NCI-H524 (cell line): ENCODE measurements at regions not wholly inside any gene's neighbourhood (a gene's known extent, or its start where the extent isn't known, plus 50 kb on each side); places are given as distances from the start of the nearest gene placed in this dataset.

Source experiments
- DNase-seq, 2 experiments: peaks; one replicate each; lab custom pipeline; 2025; lab: John Stamatoyannopoulos, UW

DNA sequence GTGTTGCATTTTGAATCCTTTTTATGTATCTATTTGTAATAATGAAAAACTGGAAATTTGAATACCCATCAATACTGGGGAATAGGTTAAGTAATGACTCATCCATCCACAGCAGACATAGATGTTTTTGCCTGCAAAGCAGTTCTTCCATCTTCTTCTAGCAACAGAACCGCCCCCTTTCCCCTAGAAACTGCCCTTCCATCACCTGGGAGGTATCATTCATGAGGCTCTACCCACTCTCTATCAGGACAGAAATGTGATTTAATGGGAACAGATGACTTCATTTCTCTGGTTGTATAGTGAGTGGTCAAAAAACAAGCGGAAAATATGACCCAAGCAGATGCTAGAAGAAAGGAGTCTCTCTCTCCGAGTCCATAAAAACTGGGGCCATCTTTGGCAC lies 532.8 kb downstream of the UQCRFS1 start:
- no peak for DNase-seq

DNA sequence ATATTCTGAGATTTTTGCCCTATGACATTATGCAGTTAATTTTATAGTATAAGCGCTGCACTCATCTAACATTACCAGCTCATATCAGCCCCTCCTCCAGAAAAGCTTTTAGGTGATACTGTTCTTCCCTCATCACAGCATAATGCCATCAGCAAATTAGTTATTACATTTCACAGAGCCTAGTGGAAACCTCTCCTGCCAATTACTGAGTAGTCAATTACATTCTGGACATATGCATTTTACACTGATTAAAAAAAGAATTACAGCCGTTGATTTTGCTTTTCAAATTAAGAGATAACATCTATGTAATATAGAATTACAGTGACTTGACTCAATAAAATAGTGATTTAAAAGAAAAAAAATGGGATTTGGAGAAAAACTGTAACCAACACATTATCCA lies 542.1 kb downstream of the UQCRFS1 start:
- DNase-seq = no peak

DNA sequence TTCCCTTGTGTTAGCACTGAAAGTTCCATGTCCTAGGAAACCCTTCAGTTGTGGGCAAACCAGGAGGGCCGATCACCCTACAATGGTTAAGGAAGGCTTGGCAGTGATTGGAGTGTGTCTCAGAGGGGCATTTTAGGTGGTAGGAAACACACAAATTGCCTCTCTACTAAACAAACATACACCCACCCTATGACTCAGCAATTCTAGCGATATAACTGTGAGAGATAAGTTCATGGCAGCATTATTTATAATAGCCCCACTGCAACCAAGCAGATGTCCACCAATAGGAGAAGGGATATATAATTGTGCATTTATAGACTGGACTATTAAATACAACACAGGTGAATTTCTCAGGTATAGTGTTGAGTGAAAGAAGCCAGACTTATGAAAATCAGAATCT lies 543.1 kb downstream of the UQCRFS1 start:
- DNase-seq = no peak

DNA sequence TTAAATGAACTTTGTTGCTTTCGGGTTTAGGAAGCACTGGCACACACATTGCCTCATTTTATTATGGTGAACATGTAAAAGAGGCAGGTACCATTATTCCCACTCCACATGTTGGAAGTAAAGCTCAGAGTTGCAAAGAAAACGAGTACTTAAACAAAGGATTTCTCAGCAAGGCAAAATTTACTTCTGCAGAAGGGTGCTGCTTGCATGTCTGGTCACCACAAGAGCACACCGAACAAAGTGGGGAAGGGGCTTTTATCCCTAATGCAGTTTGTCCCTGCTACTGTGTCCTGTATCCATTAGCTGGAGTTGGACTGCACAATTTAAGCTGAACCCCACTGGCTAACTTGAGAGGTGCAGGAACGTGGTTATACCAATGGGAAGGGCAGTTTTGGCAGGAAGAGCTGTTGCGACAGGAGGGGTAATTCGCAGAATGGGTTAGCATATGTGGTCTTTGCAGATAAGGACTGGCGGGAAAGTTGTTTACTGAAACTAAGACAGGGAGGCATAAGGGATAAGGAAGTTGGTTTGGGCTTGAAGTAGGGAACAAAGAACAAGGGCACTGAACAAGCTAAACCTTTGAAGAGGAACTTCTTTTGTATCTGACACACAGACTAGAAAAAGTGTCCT lies 545.5 kb downstream of the UQCRFS1 start:
- no peak for DNase-seq

DNA sequence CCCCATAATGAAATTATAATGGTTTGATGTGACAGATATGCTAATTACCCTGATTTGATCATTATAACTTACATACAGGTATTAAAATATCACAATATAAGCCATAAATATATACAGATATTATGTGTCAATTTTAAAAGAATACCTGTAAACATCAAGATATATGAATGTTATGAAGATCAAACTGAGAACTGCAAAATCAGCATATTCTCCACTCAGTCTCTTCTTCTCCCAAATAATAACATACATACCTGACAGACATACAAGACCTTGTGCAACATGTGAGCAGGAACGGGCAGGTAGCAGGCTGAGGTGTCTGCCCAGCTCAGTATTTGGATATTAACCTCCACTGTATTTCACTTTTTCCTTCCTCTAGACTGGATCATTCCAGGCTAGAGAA lies 547.2 kb downstream of the UQCRFS1 start:
- no peak for DNase-seq

DNA sequence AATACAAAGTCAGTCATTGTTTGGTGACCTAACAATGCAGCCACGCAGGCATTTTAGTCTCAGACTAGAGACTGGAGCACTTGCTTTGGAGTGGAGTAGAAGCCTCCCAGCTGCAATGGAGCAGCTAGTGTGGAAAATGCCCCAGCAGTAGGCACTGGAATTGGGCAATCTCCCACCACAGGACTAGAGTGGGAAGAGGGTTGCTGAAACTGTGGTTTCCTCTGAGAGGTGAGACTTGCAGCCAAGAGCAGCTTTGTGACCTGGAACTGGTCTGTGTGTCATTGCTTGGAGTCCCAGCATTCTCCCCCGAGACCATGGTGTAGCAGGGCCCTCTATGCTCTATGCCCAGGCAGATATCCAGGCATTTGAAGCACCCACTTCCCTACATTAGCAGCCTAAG lies 556.3 kb downstream of the UQCRFS1 start:
- no peak for DNase-seq

DNA sequence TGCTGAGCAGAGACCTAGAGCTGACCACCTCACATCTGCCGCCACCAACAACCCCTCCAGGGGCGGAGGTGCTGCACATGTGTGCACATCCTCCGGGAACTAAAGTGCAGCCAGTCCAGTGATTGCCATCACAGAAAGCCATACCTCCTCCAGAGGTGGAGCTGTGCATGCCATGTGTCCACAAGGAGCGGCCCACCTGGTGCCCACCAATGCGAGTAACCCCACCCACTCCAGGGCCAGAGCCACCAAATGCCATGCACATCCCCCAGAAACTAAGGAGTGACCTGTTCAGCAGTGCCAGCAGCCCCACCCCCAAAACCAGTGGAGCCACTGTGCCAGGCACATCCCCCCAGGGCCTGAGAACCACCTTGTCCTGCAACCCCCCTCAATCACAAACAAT lies 557.9 kb downstream of the UQCRFS1 start:
- no peak for DNase-seq

DNA sequence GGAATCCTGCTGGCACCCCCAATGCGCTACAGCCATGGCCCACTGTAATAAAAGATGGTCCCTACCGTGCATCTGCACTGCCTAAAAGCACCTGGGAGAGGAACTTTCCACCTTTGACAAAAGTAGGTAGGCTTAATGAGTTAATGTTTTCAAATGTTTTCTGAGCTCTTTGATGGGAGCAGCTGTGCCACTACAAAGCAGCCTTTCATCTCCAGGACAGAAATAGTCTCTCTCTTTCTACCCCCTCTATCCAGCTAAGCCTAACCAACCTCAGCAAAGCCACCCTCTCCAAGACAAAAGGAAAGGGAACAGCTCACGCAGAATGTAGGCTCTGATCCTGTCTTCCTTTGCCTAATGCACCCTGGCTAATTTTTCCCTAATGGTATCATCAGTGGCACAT lies 560.2 kb downstream of the UQCRFS1 start:
- DNase-seq = no peak

DNA sequence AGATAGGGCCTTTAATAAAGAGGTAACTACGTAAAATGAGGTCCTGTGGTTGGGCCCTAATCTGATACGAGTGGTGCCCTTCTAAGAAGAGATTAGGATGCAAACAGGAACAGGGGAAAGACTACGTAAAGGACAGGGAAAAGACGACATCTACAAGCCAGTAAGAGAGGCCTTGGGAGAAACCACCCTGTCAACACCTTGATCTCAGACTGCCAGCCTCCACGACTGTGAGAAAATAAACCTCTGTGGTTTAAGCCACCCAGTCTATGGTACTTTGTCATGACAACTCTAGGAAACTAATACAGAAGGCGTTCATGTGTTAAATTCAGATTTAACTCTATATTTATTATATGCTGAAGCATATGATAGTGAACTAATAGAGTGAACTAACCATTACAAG lies 566.3 kb downstream of the UQCRFS1 start:
- DNase-seq = no peak

DNA sequence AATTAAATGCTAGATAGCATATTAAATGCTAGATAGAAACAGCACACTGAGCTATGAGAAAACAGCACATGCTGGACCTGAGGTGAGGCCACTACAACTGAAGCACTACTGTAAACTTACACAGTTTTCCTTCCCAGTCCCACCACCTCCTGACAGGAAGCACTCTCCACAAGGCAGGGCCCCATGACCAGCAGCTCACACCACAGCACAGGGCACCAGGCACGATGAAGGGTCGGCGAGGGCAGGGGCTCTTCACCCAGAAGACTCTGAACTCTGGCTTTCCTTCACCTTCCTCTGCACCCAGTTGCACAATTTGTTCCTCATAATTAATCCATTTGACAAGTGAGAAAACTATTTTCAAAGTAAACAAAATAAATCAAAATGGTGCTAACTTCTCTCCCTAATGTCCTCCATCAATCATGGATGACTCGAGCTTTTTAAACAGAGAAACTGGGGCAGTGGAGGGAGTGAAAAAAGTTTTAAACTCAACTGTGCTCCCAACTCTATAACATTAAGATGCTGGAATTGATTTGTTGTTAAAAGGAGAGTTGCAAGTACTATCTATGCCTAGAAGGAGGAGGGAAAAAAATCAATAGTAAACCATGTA lies 568.7 kb downstream of the UQCRFS1 start:
- no peak for DNase-seq

DNA sequence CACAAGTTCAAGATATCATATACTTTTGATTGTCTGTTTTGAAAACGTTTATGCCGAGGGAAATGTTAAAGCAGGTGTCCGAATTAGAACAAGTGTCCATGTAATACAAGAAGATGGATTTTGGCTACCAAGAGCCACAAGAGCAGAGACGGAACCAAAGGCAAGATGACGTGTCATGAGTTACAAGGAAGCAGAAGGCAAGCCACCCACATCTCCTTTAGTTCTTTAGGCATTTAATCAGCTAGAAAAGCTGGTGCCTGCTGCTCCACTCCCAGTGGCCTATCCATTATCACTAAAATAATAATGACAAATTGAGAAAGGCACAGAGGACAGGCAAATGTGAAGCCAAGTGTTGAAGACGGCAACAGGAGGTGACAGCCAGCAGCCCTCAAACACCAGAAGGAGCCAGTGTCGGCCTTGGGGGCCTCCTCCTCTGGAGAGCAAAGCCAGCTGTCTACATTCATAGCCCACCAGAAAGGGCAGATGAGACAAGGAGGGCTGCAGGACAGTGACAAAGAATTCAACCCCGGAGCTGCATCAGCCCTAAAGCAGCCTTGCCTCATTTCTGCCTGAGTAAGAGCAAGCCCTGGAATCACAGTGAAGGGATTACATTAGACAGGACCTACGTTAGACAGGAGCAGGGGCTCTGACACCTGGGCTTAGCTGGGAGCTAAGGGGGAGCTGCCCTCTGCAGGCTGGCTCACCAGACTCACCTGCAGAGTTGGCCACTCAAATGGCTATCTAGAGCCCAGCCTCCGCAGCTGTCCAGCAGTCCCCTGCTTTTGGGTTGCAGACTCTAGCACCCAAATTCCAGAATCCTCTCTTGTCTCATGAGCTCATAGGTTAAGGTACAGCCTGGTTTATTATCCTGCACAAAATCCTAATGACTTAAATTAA lies 569.9 kb downstream of the UQCRFS1 start:
- no peak for DNase-seq

DNA sequence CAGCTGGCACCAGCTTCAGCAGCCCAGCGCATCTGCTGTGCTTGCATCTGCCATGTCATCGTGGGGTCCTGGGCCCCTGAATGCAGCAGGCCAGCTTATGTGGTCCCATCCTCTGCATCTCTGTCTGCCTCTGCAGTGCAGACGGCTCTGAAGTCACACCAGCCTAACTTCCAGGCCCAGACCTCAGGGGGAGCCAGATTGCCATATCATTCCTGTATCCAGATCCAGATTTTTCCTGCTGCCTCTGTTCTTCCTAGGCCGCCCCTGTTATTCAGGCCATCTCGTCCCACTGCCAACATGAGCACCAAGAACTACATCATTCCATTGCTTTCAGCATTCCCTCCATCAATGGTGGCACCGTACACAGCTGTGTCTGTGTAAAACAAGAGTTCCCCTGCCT lies 571.6 kb downstream of the UQCRFS1 start:
- DNase-seq = no peak

DNA sequence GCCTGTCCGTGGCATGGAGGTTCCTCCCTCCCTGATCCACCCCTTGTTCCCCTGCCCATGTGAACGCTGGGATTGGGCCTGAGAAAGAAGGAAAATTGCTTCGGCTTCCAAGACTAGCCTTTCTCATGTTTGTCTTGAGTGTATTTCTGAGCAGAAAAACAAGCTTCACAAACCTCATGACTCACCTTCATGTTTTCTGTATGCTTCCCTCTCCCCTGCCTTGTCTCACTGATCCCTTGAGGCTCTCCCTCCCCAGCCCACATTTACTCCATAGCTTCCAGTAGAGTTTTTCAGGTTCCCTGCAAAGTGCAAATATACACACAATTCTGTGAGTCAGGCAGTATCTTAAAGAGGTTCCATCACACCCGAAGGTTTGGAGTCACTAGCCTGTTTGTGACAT lies 572.4 kb downstream of the UQCRFS1 start:
- no peak for DNase-seq

DNA sequence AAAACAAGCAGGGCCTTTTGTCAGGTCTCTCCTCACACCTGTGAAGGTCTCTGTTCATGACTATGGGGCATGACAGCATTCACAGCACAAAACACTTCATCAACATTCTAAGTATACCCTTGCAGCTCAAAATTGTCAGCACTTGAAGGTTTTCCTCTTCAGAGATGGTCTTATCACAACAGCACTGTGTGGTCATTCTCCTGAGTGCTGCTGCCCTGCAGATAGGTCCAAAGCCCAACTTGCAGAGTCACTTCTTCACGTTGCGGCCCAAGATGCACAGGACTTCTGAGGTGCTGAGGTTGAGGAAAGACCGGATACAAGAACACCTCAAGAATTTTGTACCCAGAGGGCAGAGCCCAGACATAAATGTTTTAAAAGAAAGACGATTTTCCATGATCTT lies 574.5 kb downstream of the UQCRFS1 start:
- DNase-seq = no peak

DNA sequence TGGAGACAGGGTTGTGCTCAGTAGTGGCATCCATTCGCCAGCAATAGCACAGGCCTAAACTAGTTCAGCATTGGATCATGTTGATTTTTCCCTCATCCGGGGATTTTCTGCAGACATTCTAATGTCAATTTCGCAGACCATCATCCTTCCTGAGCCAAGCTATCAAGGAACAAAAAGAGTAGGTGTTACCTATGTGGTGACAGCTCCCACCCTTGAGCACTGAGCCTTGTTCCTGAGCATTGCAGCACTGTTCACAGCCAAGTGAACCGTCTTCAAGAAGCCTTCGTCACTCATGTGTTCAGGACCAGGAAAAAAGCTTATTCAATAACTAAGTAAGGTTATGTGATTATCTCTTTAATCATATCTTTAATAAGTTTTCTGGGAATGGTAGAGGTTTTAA lies 576.2 kb downstream of the UQCRFS1 start:
- DNase-seq = no peak

DNA sequence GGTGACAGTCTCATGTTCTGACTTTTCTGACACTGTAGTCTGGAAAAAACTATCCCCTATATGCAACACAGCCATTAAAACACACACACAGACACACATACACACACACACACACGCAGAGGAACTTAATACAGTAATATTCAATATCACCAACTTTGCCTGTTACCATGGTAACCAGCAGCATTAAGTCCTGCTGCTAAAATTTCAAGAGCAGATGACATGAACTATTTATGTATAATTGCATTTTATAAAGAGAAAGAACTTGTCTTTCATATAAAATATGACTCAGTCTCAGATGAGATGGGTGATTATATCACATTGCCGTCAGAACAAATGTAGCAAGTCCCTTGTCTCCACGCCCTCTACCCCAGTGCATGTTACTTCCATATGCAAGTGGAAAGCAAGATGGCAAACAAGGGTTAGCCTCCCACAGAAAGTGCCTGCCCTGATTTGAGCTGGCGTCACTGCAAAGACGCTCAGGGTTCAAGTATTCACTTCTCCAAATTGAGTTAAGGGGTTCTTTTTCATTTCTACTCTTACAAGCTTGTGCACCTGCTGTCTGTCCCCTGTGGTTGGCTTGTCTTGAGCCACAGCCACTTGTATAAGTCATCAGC lies 576.8 kb downstream of the UQCRFS1 start:
- no peak for DNase-seq

DNA sequence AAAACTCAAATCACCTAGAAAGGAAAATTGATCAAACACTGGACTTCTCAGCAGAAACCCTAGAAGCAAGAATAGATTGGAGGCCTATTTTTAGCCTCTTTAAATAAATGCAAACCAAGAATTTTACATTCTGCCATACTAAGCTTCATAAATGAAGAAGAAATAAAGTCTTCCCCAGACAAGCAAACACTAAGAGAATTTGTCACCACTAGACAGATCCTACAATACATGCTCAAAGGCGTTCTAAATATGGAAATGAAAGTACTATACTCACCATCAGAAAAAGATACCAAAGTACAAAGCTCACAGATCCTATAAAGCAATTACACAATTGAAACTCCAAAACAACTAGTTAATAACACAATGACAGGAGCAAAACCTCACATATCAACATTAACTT lies 578.1 kb downstream of the UQCRFS1 start:
- no peak for DNase-seq

DNA sequence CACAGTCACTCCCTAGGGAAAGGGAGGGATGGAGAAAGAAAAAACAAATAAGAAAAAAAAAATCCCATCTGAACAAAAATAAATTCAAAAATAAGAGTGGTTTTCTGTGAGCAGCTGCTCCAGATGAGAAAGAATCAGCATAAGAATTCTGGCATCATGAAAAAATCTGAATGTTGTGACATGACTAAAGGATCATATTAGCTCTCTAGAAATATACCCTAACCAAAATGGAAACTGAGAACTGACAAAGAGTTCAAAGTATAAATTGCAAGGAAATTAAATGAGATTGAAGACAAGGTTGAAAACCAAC lies 579.0 kb downstream of the UQCRFS1 start:
- no peak for DNase-seq

DNA sequence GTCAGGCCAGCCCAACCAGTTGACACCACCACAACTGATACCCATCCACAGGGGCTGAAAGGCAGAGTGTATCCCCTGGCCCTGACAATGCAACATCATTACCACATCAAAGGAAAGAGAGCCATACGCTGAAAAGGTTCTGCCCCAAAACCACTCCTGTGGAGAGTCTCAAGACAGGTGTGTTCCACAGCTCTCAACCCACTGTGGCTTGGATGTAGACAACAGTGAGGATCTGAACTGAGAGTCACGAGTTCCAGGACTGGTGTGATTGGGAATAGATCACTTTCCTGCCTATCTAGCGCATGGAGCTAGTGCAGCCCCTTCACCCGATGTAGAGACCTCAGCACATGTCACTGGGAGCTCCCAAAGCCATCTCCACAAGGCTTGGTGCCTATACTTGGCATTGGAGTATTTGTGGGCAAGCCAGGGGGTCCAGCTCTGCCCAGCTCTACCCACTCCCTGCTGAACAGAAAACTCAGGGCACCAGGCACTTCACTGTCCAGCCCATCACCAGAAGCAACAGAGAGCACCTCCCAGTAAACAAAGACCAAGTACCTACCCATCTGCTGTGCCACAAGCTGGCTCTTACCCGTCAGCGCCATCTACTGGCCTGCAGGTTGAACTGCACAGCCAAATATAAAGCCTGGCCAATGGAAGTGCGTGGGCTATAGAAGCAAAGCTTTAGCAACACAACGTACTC lies 579.5 kb downstream of the UQCRFS1 start:
- DNase-seq = peak; percentile 12 to 37

DNA sequence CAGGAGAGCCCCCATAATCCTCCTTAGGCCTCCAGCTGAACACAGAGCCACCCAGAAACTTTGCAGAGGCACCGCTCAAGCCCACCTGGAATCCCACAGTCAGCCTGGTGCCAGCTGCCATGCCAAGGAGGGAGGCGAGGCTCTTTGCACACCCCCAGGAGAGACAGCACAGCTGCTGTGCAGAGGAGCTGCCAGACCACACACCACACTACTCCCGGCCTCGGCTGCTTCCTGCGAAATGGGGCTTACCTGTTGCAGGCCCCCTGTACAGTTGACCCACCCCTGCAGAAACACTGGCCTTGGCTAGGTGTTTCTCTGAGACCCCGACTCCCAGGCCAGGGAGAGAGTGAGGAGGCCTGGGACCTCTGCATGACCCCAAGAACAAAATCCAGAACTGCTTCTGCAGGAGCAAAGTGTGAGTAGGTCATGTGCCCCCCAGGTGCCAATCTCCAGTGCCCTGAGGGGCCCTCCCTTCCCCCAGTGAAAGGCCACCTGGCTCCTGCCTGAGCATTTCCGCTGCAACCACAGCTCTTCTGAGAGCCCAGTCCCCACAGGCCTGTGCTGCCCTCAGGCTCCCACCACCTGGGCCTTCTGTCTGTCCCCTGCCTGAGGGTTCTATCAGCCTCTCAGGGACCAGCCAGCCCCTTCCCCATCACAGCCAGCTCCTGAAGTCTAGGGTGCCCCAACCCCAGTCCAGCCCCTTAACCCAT lies 580.4 kb downstream of the UQCRFS1 start:
- no peak for DNase-seq

DNA sequence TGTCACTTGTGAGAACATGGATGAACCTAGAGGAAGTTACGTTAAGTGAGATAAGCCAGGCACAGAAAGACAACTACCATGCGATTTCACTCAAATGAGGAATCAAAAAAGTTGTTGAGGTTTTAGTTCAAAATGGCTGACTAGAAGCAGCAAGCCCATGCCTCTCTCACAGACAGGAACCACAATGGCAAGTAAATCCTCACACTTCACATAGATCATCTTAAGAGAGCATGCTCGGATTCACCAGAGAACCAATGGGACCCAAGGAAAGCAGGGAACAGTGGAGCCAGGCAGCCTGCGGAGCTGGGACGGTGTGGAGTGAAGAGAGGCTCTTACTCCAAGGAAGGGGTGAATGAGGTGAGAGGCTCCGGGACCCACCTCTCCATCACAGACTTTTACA lies 581.0 kb downstream of the UQCRFS1 start:
- no peak for DNase-seq

DNA sequence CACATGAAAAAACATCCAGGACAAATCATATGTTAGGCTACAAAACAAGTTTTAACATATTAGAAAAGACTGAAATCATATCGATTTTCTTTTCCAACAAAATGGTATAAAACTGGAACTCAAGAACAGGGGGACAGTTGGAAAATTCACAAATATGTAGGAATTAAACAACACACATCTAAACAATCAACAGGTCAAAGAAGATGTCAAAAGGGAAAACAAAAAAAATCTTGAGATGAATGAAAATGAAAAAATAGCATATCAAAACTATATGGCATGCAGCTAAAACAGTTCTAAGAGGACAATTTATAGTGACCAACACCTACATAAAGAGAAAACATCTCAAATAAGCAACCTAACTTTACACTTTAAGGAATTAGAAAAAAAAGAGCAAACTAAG lies 585.3 kb downstream of the UQCRFS1 start:
- DNase-seq = no peak
